ENCODE measurements at regions not wholly inside any gene's neighbourhood (a gene's known extent, or its start where the extent isn't known, plus 50 kb on each side); places are given as distances from the start of the nearest gene placed in this dataset.

- TF ChIP-seq CTCF (IDR thresholded peaks at IDR 0.05) (no peak), POLR2AphosphoS5 (IDR thresholded peaks at IDR 0.05; ENCODE audit: low read depth, low read length) (no peak)
- TF ChIP-seq, protein P1, sequence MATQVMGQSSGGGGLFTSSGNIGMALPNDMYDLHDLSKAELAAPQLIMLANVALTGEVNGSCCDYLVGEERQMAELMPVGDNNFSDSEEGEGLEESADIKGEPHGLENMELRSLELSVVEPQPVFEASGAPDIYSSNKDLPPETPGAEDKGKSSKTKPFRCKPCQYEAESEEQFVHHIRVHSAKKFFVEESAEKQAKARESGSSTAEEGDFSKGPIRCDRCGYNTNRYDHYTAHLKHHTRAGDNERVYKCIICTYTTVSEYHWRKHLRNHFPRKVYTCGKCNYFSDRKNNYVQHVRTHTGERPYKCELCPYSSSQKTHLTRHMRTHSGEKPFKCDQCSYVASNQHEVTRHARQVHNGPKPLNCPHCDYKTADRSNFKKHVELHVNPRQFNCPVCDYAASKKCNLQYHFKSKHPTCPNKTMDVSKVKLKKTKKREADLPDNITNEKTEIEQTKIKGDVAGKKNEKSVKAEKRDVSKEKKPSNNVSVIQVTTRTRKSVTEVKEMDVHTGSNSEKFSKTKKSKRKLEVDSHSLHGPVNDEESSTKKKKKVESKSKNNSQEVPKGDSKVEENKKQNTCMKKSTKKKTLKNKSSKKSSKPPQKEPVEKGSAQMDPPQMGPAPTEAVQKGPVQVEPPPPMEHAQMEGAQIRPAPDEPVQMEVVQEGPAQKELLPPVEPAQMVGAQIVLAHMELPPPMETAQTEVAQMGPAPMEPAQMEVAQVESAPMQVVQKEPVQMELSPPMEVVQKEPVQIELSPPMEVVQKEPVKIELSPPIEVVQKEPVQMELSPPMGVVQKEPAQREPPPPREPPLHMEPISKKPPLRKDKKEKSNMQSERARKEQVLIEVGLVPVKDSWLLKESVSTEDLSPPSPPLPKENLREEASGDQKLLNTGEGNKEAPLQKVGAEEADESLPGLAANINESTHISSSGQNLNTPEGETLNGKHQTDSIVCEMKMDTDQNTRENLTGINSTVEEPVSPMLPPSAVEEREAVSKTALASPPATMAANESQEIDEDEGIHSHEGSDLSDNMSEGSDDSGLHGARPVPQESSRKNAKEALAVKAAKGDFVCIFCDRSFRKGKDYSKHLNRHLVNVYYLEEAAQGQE (IDR thresholded peaks at IDR 0.05; ENCODE audit: insufficient read depth in 1 of 2, low read depth in 2 of 2, low read length in 1 of 2) = no peak
Observed at GRCh38 chr3:194756460-194756779, 70.7 kb downstream of the FAM43A start.

All from Panc1 (cell line).